GM23338 (cell line): ENCODE measurements at regions not wholly inside any gene's neighbourhood (a gene's known extent, or its start where the extent isn't known, plus 50 kb on each side); places are given as distances from the start of the nearest gene placed in this dataset.

Source experiments
- ATAC-seq: fragments of 200-7000 bp; cut with Tn5 transposase; 3 replicates; pipeline ENCODE4 v1.9.1; 2020
- DNase-seq: peaks from one replicate; pipeline ENCODE4 v3.0.0-alpha.2; 2015; ENCODE audit warnings: low spot score
- H2AFZ ChIP-seq: fragments of 200-600 bp; sonication (generic); 2 replicates; pipeline ENCODE4 v1.8.0; 2016; ENCODE audit warnings: antibody characterized with exemption, mild to moderate bottlenecking, moderate library complexity
- H3F3A ChIP-seq: fragments of 200-600 bp; sonication (generic); replicated peaks from 2 replicates; pipeline ENCODE4 v1.8.0; 2017; ENCODE audit warnings: antibody characterized with exemption, mixed run types, low read depth
- H3K27ac ChIP-seq: fragments of 200-600 bp; sonication (generic); 2 replicates; pipeline ENCODE4 v1.6.1; 2016; ENCODE audit warnings: low read depth
- H3K27me3 ChIP-seq: fragments of 200-600 bp; sonication (generic); 2 replicates; pipeline ENCODE4 v1.8.0; 2016; ENCODE audit warnings: mild to moderate bottlenecking, mixed run types, moderate library complexity; ENCODE audit not compliant: insufficient read depth
- H3K36me3 ChIP-seq: fragments of 200-600 bp; sonication (generic); 2 replicates; pipeline ENCODE4 v1.8.0; 2016; ENCODE audit warnings: mild to moderate bottlenecking; ENCODE audit not compliant: insufficient read depth
- H3K4me1 ChIP-seq: fragments of 200-600 bp; sonication (generic); 2 replicates; pipeline ENCODE4 v1.8.0; 2016; ENCODE audit warnings: mild to moderate bottlenecking, moderate library complexity; ENCODE audit not compliant: insufficient read depth
- H3K4me2 ChIP-seq: fragments of 200-600 bp; sonication (generic); 2 replicates; pipeline ENCODE4 v1.7.1; 2017; ENCODE audit warnings: mixed run types
- H3K4me3 ChIP-seq: fragments of 200-600 bp; sonication (generic); 2 replicates; pipeline ENCODE4 v1.6.1; 2016; ENCODE audit warnings: mixed run types
- H3K79me2 ChIP-seq: fragments of 200-600 bp; sonication (generic); replicated peaks from 2 replicates; pipeline ENCODE4 v1.8.0; 2017; ENCODE audit warnings: mild to moderate bottlenecking; ENCODE audit not compliant: insufficient read depth
- H3K9me2 ChIP-seq: fragments of 200-600 bp; sonication (generic); 2 replicates; pipeline ENCODE4 v1.8.0; 2017; ENCODE audit not compliant: insufficient read depth
- H4K20me1 ChIP-seq: fragments of 200-600 bp; sonication (generic); replicated peaks from 2 replicates; pipeline ENCODE4 v1.8.0; 2017; ENCODE audit warnings: mild to moderate bottlenecking; ENCODE audit not compliant: insufficient read depth
- H3K27ac Mint-ChIP-seq: 2 replicates; pipeline ENCODE4 v1.8.0; 2020; ENCODE audit warnings: inconsistent platforms, mild to moderate bottlenecking, moderate library complexity, mixed read lengths
- H3K27me3 Mint-ChIP-seq: 3 replicates; pipeline ENCODE4 v1.8.0; 2022; ENCODE audit warnings: low read depth, mild to moderate bottlenecking, moderate library complexity, mixed read lengths, inconsistent platforms; ENCODE audit not compliant: insufficient read depth, poor library complexity
- H3K36me3 Mint-ChIP-seq: 3 replicates; pipeline ENCODE4 v1.8.0; 2021; ENCODE audit warnings: low read depth, mild to moderate bottlenecking, inconsistent platforms, moderate library complexity, mixed read lengths
- H3K4me1 Mint-ChIP-seq: 3 replicates; pipeline ENCODE4 v1.8.0; 2020; ENCODE audit warnings: mild to moderate bottlenecking, inconsistent platforms, mixed read lengths
- H3K4me3 Mint-ChIP-seq: 3 replicates; pipeline ENCODE4 v1.8.0; 2021; ENCODE audit warnings: moderate library complexity, mild to moderate bottlenecking, inconsistent platforms, mixed read lengths
- H3K9me3 Mint-ChIP-seq: 3 replicates; pipeline ENCODE4 v1.8.0; 2020; ENCODE audit warnings: moderate library complexity, mild to moderate bottlenecking, inconsistent platforms, mixed read lengths
- CREB1 ChIP-seq: fragments of 250-450 bp; sonication (Bioruptor Pico); IDR thresholded peaks from 2 replicates; pipeline ENCODE4 v1.5.0; 2020; ENCODE audit warnings: low read depth, mild to moderate bottlenecking, moderate library complexity
- EZH2phosphoT487 ChIP-seq: fragments of 200-600 bp; sonication (generic); IDR thresholded peaks from one replicate; pipeline ENCODE4 v1.8.1; 2018; ENCODE audit warnings: antibody characterized with exemption; ENCODE audit not compliant: unreplicated experiment
- JUNB ChIP-seq: IDR thresholded peaks from one replicate; pipeline ENCODE4 v1.6.1; 2016; ENCODE audit warnings: antibody characterized with exemption; ENCODE audit not compliant: unreplicated experiment
- NANOG ChIP-seq: IDR thresholded peaks from 2 replicates; pipeline ENCODE4 v1.6.1; 2016; ENCODE audit warnings: antibody characterized with exemption, borderline replicate concordance
- POLR2AphosphoS5 ChIP-seq: IDR thresholded peaks from 2 replicates; pipeline ENCODE4 v1.6.1; 2016; ENCODE audit warnings: antibody characterized with exemption, low read depth
- TF ChIP-seq, protein P1 (sequence below): fragments of 250-450 bp; sonication (Bioruptor Pico); IDR thresholded peaks from 2 replicates; pipeline ENCODE4 v1.5.0; 2020; ENCODE audit warnings: mild to moderate bottlenecking, moderate library complexity
- TF ChIP-seq, protein P2 (sequence below): IDR thresholded peaks from one replicate; pipeline ENCODE4 v1.6.1; 2018; ENCODE audit warnings: antibody characterized with exemption; ENCODE audit not compliant: unreplicated experiment
- TF ChIP-seq, protein P3 (sequence below), 2 experiments: fragments of 200-600 bp in 1 of 2; sonication (generic) in 1 of 2; conservative IDR thresholded peaks; 2 replicates each; pipeline versions ENCODE4 v1.5.1 to v1.6.1; 2016 to 2017; ENCODE audit warnings: antibody characterized with exemption in 2 of 2, low read depth in 2 of 2, mild to moderate bottlenecking in 2 of 2, moderate library complexity in 1 of 2

DNA sequence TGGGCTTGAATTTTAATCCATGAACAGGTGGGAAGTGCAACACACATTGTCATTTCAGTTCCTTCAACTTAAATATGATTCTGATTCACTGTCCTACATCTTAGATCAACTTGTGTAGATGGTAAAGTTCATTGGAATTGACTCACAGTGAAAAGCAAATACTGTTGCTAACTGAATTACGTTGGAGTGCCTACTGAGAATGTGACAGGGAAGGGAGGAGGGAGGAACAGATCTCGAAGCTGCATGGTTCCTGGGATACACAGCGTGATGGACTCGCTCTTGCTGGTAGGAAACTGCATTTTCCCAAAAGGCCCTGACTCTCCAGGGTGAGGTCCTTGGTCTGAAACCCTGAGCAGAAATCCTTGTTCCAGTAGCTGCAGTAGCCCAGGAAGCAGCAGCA, 284.2 kb downstream of the USP46 start (continued):
- TF ChIP-seq, protein P1, sequence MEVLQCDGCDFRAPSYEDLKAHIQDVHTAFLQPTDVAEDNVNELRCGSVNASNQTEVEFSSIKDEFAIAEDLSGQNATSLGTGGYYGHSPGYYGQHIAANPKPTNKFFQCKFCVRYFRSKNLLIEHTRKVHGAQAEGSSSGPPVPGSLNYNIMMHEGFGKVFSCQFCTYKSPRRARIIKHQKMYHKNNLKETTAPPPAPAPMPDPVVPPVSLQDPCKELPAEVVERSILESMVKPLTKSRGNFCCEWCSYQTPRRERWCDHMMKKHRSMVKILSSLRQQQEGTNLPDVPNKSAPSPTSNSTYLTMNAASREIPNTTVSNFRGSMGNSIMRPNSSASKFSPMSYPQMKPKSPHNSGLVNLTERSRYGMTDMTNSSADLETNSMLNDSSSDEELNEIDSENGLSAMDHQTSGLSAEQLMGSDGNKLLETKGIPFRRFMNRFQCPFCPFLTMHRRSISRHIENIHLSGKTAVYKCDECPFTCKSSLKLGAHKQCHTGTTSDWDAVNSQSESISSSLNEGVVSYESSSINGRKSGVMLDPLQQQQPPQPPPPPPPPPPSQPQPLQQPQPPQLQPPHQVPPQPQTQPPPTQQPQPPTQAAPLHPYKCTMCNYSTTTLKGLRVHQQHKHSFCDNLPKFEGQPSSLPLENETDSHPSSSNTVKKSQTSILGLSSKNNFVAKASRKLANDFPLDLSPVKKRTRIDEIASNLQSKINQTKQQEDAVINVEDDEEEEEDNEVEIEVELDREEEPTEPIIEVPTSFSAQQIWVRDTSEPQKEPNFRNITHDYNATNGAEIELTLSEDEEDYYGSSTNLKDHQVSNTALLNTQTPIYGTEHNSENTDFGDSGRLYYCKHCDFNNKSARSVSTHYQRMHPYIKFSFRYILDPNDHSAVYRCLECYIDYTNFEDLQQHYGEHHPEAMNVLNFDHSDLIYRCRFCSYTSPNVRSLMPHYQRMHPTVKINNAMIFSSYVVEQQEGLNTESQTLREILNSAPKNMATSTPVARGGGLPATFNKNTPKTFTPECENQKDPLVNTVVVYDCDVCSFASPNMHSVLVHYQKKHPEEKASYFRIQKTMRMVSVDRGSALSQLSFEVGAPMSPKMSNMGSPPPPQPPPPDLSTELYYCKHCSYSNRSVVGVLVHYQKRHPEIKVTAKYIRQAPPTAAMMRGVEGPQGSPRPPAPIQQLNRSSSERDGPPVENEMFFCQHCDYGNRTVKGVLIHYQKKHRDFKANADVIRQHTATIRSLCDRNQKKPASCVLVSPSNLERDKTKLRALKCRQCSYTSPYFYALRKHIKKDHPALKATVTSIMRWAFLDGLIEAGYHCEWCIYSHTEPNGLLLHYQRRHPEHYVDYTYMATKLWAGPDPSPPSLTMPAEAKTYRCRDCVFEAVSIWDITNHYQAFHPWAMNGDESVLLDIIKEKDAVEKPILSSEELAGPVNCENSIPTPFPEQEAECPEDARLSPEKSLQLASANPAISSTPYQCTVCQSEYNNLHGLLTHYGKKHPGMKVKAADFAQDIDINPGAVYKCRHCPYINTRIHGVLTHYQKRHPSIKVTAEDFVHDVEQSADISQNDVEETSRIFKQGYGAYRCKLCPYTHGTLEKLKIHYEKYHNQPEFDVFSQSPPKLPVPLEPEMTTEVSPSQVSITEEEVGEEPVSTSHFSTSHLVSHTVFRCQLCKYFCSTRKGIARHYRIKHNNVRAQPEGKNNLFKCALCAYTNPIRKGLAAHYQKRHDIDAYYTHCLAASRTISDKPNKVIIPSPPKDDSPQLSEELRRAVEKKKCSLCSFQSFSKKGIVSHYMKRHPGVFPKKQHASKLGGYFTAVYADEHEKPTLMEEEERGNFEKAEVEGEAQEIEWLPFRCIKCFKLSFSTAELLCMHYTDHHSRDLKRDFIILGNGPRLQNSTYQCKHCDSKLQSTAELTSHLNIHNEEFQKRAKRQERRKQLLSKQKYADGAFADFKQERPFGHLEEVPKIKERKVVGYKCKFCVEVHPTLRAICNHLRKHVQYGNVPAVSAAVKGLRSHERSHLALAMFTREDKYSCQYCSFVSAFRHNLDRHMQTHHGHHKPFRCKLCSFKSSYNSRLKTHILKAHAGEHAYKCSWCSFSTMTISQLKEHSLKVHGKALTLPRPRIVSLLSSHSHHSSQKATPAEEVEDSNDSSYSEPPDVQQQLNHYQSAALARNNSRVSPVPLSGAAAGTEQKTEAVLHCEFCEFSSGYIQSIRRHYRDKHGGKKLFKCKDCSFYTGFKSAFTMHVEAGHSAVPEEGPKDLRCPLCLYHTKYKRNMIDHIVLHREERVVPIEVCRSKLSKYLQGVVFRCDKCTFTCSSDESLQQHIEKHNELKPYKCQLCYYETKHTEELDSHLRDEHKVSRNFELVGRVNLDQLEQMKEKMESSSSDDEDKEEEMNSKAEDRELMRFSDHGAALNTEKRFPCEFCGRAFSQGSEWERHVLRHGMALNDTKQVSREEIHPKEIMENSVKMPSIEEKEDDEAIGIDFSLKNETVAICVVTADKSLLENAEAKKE (CRISPR knock-in tag): no peak
- no peak for TF ChIP-seq CREB1 (CRISPR knock-in tag)
- TF ChIP-seq NANOG: no peak
- TF ChIP-seq JUNB: no peak
- no peak for TF ChIP-seq EZH2phosphoT487
- no peak for TF ChIP-seq POLR2AphosphoS5

DNA sequence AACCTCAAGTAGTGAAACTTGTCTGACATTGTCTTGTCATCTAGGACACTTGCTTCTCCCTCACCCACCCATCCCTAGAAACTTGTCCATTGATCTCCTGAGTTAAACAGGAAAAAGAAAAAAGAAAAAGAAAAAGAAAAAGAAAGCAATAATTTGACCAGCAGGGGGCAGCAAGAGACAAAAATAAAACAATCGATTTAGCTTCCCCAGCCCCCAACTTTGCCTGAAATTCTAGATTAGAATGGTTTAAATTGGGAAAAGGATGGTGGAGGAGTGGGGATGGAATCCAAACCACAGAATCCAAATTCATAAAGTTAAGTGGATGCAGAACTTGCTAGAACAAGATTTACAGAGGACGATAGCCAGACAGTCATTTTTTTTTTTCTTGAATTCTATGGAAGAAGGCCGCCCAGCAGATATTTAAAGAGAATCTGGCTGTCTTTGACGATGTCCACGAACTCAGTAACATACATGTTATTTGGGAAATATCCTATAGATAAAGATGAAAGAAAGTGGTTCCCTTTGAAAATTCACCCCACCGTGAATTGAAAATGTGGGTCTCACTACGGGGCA, 282.9 kb downstream of the USP46 start:
- H3K27ac Mint-ChIP-seq: no peak overlapping the region
- no peaks in the 10 kb centered on the region for H3K36me3 Mint-ChIP-seq
- Histone ChIP-seq H3K4me2 (no peak overlapping the region), H4K20me1 (no peaks in the 10 kb centered on the region), H3K27me3 (no peaks in the 10 kb centered on the region), H3K27ac (no peak overlapping the region), H3K9me2 (peaks cover 17% of the 10 kb centered on the region; the same call in 1 of the 2 replicates), H3K79me2 (no peaks in the 10 kb centered on the region), H3K4me3 (no peak overlapping the region), H2AFZ (no peak overlapping the region), H3K36me3 (no peaks in the 10 kb centered on the region), H3K4me1 (peaks cover 1% of the 10 kb centered on the region; the same call in 1 of the 2 replicates), H3F3A (no peaks in the 10 kb centered on the region)
- H3K9me3 Mint-ChIP-seq: peaks cover 4% of the 10 kb centered on the region; the same call in 2 of the 3 replicates
- ATAC-seq: no peak; the same call in 2 of the 3 replicates
- DNase-seq: peak; percentile 80
- TF ChIP-seq, protein P2, sequence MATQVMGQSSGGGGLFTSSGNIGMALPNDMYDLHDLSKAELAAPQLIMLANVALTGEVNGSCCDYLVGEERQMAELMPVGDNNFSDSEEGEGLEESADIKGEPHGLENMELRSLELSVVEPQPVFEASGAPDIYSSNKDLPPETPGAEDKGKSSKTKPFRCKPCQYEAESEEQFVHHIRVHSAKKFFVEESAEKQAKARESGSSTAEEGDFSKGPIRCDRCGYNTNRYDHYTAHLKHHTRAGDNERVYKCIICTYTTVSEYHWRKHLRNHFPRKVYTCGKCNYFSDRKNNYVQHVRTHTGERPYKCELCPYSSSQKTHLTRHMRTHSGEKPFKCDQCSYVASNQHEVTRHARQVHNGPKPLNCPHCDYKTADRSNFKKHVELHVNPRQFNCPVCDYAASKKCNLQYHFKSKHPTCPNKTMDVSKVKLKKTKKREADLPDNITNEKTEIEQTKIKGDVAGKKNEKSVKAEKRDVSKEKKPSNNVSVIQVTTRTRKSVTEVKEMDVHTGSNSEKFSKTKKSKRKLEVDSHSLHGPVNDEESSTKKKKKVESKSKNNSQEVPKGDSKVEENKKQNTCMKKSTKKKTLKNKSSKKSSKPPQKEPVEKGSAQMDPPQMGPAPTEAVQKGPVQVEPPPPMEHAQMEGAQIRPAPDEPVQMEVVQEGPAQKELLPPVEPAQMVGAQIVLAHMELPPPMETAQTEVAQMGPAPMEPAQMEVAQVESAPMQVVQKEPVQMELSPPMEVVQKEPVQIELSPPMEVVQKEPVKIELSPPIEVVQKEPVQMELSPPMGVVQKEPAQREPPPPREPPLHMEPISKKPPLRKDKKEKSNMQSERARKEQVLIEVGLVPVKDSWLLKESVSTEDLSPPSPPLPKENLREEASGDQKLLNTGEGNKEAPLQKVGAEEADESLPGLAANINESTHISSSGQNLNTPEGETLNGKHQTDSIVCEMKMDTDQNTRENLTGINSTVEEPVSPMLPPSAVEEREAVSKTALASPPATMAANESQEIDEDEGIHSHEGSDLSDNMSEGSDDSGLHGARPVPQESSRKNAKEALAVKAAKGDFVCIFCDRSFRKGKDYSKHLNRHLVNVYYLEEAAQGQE: no peak
- TF ChIP-seq, protein P3, sequence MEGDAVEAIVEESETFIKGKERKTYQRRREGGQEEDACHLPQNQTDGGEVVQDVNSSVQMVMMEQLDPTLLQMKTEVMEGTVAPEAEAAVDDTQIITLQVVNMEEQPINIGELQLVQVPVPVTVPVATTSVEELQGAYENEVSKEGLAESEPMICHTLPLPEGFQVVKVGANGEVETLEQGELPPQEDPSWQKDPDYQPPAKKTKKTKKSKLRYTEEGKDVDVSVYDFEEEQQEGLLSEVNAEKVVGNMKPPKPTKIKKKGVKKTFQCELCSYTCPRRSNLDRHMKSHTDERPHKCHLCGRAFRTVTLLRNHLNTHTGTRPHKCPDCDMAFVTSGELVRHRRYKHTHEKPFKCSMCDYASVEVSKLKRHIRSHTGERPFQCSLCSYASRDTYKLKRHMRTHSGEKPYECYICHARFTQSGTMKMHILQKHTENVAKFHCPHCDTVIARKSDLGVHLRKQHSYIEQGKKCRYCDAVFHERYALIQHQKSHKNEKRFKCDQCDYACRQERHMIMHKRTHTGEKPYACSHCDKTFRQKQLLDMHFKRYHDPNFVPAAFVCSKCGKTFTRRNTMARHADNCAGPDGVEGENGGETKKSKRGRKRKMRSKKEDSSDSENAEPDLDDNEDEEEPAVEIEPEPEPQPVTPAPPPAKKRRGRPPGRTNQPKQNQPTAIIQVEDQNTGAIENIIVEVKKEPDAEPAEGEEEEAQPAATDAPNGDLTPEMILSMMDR (conservative IDR thresholded peaks at IDR 0.05; ENCODE audit: low read depth in 2 of 2): peak; percentile 62 to 83
- peaks cover 3% of the 10 kb centered on the region for H3K27me3 Mint-ChIP-seq
- peaks cover 12% of the 10 kb centered on the region for H3K4me1 Mint-ChIP-seq
- H3K4me3 Mint-ChIP-seq: no peak overlapping the region
